PFSK-1 (cell line): ENCODE measurements at regions not wholly inside any gene's neighbourhood (a gene's known extent, or its start where the extent isn't known, plus 50 kb on each side); places are given as distances from the start of the nearest gene placed in this dataset.

Source experiments
- FOXP2 ChIP-seq: optimal IDR thresholded peaks from 2 replicates; pipeline ENCODE3; 2011; ENCODE audit warnings: borderline replicate concordance, control low read depth, inconsistent platforms; ENCODE audit not compliant: insufficient read depth; ENCODE audit errors: extremely low read length, extremely low read depth
- POLR2AphosphoS5 ChIP-seq: IDR thresholded peaks from 2 replicates; pipeline ENCODE4 v1.6.1; 2012; ENCODE audit warnings: low read depth, mild to moderate bottlenecking, control low read depth, low read length, moderate library complexity
- REST ChIP-seq, 2 experiments: IDR thresholded peaks; 2 replicates each; pipeline versions ENCODE4 v1.6.1 to v1.8.0; 2011 to 2012; ENCODE audit warnings: low read depth in 2 of 2, low read length in 2 of 2, control low read depth in 1 of 2, inconsistent platforms in 1 of 2, mild to moderate bottlenecking in 1 of 2, moderate library complexity in 1 of 2; ENCODE audit not compliant: insufficient read depth in 1 of 2
- SIN3A ChIP-seq: IDR thresholded peaks from 2 replicates; pipeline ENCODE4 v1.6.1; 2012; ENCODE audit warnings: mild to moderate bottlenecking, low read length, moderate library complexity, borderline replicate concordance; ENCODE audit not compliant: insufficient read depth
- TAF1 ChIP-seq: IDR thresholded peaks from 2 replicates; pipeline ENCODE4 v1.6.1; 2012; ENCODE audit warnings: low read length, control low read depth, borderline replicate concordance; ENCODE audit not compliant: insufficient read depth

- no peak for TF ChIP-seq FOXP2
- no peak for TF ChIP-seq REST (IDR thresholded peaks at IDR 0.05; ENCODE audit: insufficient read depth in 1 of 2, low read depth in 2 of 2, low read length in 2 of 2)
- no peak for TF ChIP-seq TAF1
- TF ChIP-seq SIN3A, result no peak
These were observed 277.6 kb upstream of the RASGRP1 start for GRCh38 chr15:38842226-38842625.

- no peak for TF ChIP-seq REST (IDR thresholded peaks at IDR 0.05; ENCODE audit: insufficient read depth in 1 of 2, low read depth in 2 of 2, low read length in 2 of 2)
- no peak for TF ChIP-seq TAF1
- TF ChIP-seq FOXP2, result no peak
- no peak for TF ChIP-seq POLR2AphosphoS5
- TF ChIP-seq SIN3A, result no peak
These were observed 278.5 kb upstream of the RASGRP1 start for GRCh38 chr15:38843051-38843501.

DNA sequence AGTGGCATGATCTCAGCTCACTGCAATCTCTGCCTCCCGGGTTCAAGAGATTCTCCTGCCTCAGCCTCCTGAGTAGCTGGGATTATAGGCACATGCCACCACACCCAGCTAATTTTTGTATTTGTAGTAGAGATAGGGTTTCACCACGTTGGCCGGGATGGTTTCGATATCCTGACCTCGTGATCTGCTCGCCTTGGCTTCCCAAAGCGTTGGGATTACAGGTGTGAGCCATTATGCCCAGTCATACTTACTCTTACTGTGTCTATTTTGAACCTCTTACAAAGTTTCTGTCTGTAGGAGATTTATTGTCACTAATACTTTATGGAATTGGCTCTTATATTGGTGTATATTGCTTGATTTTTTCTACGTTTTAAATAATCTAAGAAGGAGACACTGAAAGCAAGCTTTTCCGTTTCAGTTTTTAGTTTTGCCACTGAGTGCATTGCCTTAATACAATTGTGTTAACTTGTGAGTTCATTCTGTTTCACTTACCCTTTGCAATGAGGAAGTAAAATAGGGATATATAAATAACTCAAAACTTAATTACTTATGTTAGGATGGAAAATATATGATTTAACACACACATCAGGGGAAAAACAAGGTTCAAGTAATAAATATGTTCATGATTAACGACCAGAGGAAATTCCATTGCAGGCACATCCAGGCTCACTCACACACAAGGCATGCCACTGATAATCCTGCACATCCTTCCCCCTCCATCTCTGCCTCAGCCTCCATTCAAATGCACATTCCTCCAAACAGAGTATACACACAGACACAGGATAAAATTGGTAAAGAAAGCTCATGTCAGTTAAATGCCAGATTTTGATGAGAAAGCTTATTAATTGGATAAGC, 279.3 kb upstream of the RASGRP1 start:
- TF ChIP-seq FOXP2, result no peak
- TF ChIP-seq TAF1, result no peak
- TF ChIP-seq SIN3A, result no peak
- TF ChIP-seq REST (IDR thresholded peaks at IDR 0.05; ENCODE audit: insufficient read depth in 1 of 2, low read depth in 2 of 2, low read length in 2 of 2), result no peak
- no peak for TF ChIP-seq POLR2AphosphoS5

DNA sequence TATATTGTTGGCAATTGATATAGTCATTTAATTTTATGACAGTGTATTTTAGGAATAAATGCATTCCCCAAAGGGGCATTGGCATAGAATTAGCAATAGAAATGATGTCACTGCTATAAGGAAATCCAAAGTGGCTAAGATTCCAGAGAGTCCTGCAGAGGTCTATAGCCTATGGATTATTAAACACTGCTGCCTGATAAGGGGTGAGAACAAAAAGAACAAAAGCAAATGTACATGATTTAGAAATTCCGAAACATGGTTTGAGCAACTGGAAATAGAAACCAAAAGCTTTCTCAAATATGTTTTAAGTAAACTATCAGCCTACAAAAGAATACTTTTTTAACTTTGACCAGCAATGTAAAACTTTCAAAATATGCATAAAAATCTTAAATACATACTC, 280.1 kb upstream of the RASGRP1 start:
- no peak for TF ChIP-seq FOXP2
- no peak for TF ChIP-seq REST (IDR thresholded peaks at IDR 0.05; ENCODE audit: insufficient read depth in 1 of 2, low read depth in 2 of 2, low read length in 2 of 2)
- no peak for TF ChIP-seq TAF1
- no peak for TF ChIP-seq POLR2AphosphoS5
- TF ChIP-seq SIN3A, result no peak
